ENCODE measurements at regions not wholly inside any gene's neighbourhood (a gene's known extent, or its start where the extent isn't known, plus 50 kb on each side); places are given as distances from the start of the nearest gene placed in this dataset.

DNA sequence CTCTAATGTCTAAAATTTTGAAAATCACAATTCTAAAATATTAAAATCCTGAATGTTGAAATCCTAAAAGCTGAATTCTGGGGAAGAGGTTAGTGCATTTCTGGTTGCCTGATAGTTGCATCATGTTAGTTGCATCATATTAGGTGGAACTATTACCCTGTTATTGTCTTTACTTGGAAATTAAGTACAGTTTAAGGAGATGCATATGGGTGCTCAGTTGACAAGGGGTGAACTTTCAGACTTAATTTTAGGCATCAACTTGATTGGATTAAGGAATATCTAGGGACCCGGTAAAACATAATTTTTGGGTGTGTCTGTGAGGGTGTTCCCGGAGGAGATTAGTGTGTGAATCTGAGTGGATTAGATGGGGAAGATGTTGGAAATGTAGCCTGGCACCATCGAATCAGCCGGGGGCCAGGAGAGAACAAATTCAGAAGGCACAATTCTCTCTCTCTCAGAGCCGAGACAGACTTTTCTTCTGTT is 409.8 kb downstream of the PLCL1 start:
- H3K9ac ChIP-seq (ENCODE audit: extremely low read depth, low read length, poor library complexity, severe bottlenecking), result no peak overlapping the region
- H3K4me1 ChIP-seq (ENCODE audit: control insufficient read depth, insufficient read depth, low read length), result no peaks in the 10 kb centered on the region
- no peak overlapping the region for H3K27ac ChIP-seq (ENCODE audit: low read depth, low read length)
- no peaks in the 10 kb centered on the region for H3K27me3 Mint-ChIP-seq (ENCODE audit: insufficient read depth)
- 90 to 96% methylated on average over 3 to 5 of the region's 5 CpGs for WGBS, 2 experiments (ENCODE audit: insufficient coverage in 1 of 2, insufficient read length in 1 of 2)
- no peak overlapping the region for H3K27ac Mint-ChIP-seq
- no peaks in the 10 kb centered on the region for H3K9me3 ChIP-seq (ENCODE audit: control insufficient read depth, low read length)
- no peaks in the 10 kb centered on the region for H3K4me1 Mint-ChIP-seq
- no peaks in the 10 kb centered on the region for H3K36me3 Mint-ChIP-seq (ENCODE audit: low read depth)
- no peaks in the 10 kb centered on the region for H3K36me3 ChIP-seq (ENCODE audit: control insufficient read depth, insufficient read depth, low read length)
- no peaks in the 10 kb centered on the region for H3K27me3 ChIP-seq (ENCODE audit: control insufficient read depth, insufficient read depth, low read length, poor library complexity, severe bottlenecking)
- TF ChIP-seq CTCF (conservative IDR thresholded peaks at IDR 0.05), result no peak
- H3K9me3 Mint-ChIP-seq, result no peaks in the 10 kb centered on the region
- no peak overlapping the region for H3K4me3 Mint-ChIP-seq
- H3K4me3 ChIP-seq (ENCODE audit: low read length), result no peak overlapping the region
- DNase-seq, result no peak

- Histone ChIP-seq H3K4me1 (ENCODE audit: control insufficient read depth, insufficient read depth, low read length) (no peaks in the 10 kb centered on the region), H3K36me3 (ENCODE audit: control insufficient read depth, insufficient read depth, low read length) (no peaks in the 10 kb centered on the region), H3K27me3 (ENCODE audit: control insufficient read depth, insufficient read depth, low read length, poor library complexity, severe bottlenecking) (no peaks in the 10 kb centered on the region), H3K9ac (ENCODE audit: extremely low read depth, low read length, poor library complexity, severe bottlenecking) (no peak overlapping the region), H3K9me3 (ENCODE audit: control insufficient read depth, low read length) (no peaks in the 10 kb centered on the region), H3K4me3 (ENCODE audit: low read length) (no peak overlapping the region), H3K27ac (ENCODE audit: low read depth, low read length) (no peak overlapping the region)
- no peak for TF ChIP-seq CTCF (conservative IDR thresholded peaks at IDR 0.05)
- DNase-seq, result no peak
- H3K27me3 Mint-ChIP-seq (ENCODE audit: insufficient read depth), result no peaks in the 10 kb centered on the region
- no peaks in the 10 kb centered on the region for H3K4me1 Mint-ChIP-seq
- 74 to 75% methylated on average over 1 of the region's 1 CpG for WGBS, 2 experiments (ENCODE audit: insufficient coverage in 1 of 2, insufficient read length in 1 of 2)
- H3K27ac Mint-ChIP-seq, result peak overlapping the region; percentile 27
- no peaks in the 10 kb centered on the region for H3K9me3 Mint-ChIP-seq
- no peaks in the 10 kb centered on the region for H3K36me3 Mint-ChIP-seq (ENCODE audit: low read depth)
- no peak overlapping the region for H3K4me3 Mint-ChIP-seq
Observed at GRCh38 chr2:198213253-198213652, 408.9 kb downstream of the PLCL1 start.

DNA sequence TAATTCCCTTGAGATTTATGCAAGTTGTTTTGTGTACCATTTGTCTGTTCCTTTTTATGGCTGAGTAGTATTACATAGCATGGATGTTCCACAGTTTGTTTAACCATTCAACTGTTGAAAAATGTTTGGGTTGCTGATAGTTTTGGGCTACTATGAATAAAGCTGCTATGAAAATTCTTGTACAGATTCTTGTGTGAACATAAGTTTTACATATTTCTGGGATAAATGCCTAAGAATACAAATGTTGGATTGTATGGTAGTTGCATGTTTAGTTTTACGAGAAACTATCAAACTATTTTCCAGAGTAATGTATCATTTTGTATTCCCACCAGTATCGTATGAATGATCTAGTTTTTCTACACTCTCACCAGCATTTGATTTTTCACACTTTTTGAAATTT is 407.3 kb downstream of the PLCL1 start:
- 86% methylated on average over 2 of the region's 2 CpGs; no CpG with 5 or more reads in 1 of the 2 experiments for WGBS, 2 experiments (ENCODE audit: insufficient coverage in 1 of 2, insufficient read length in 1 of 2)
- Mint-ChIP-seq H3K36me3 (ENCODE audit: low read depth) (no peaks in the 10 kb centered on the region), H3K27me3 (ENCODE audit: insufficient read depth) (no peaks in the 10 kb centered on the region), H3K4me3 (no peak overlapping the region), H3K4me1 (no peaks in the 10 kb centered on the region), H3K9me3 (no peaks in the 10 kb centered on the region), H3K27ac (no peak overlapping the region)
- Histone ChIP-seq H3K27ac (ENCODE audit: low read depth, low read length) (no peak overlapping the region), H3K9me3 (ENCODE audit: control insufficient read depth, low read length) (no peaks in the 10 kb centered on the region), H3K9ac (ENCODE audit: extremely low read depth, low read length, poor library complexity, severe bottlenecking) (no peak overlapping the region), H3K36me3 (ENCODE audit: control insufficient read depth, insufficient read depth, low read length) (no peaks in the 10 kb centered on the region), H3K27me3 (ENCODE audit: control insufficient read depth, insufficient read depth, low read length, poor library complexity, severe bottlenecking) (no peaks in the 10 kb centered on the region), H3K4me3 (ENCODE audit: low read length) (no peak overlapping the region), H3K4me1 (ENCODE audit: control insufficient read depth, insufficient read depth, low read length) (no peaks in the 10 kb centered on the region)
- TF ChIP-seq CTCF (conservative IDR thresholded peaks at IDR 0.05), result no peak
- DNase-seq, result no peak

All from endodermal cell (in vitro differentiated cells).